ENCODE measurements at regions not wholly inside any gene's neighbourhood (a gene's known extent, or its start where the extent isn't known, plus 50 kb on each side); places are given as distances from the start of the nearest gene placed in this dataset.

DNA sequence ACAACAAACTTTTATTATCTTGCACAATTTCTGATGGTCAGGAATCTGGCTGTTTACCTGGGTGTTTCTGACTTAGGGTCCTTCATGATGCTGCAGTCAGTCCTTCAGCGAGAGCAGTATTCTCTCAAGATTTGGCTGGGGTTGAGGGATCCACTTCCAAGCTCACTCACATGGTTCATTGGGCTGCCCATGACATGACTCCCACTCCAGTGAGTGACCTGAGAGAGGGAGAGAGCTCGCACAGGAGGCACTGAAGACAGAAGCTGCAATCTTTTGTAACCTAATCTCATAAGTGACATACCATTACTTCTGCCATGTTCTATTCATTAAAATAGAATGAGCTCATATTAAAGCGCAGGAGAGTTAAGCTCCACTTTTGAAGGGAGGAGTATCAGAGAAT is 212.6 kb downstream of the SPATA31D1 start:
- TF ChIP-seq, protein P1, sequence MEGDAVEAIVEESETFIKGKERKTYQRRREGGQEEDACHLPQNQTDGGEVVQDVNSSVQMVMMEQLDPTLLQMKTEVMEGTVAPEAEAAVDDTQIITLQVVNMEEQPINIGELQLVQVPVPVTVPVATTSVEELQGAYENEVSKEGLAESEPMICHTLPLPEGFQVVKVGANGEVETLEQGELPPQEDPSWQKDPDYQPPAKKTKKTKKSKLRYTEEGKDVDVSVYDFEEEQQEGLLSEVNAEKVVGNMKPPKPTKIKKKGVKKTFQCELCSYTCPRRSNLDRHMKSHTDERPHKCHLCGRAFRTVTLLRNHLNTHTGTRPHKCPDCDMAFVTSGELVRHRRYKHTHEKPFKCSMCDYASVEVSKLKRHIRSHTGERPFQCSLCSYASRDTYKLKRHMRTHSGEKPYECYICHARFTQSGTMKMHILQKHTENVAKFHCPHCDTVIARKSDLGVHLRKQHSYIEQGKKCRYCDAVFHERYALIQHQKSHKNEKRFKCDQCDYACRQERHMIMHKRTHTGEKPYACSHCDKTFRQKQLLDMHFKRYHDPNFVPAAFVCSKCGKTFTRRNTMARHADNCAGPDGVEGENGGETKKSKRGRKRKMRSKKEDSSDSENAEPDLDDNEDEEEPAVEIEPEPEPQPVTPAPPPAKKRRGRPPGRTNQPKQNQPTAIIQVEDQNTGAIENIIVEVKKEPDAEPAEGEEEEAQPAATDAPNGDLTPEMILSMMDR (IDR thresholded peaks at IDR 0.05), result no peak
- no peak for TF ChIP-seq POLR2AphosphoS5 (IDR thresholded peaks at IDR 0.05)

Data from breast epithelium (tissue), 3 donors.